Fibroblast of skin of abdomen (primary cell): ENCODE measurements at regions not wholly inside any gene's neighbourhood (a gene's known extent, or its start where the extent isn't known, plus 50 kb on each side); places are given as distances from the start of the nearest gene placed in this dataset.
"Not testable (repeated sequence)": the region's sequence is repeated elsewhere in the genome, so short reads cannot be mapped to it uniquely, and the experiment has no call there.

Experiments used
- DNase-seq: peaks from one replicate; pipeline ENCODE4 v3.0.0-alpha.2; 2013

DNA sequence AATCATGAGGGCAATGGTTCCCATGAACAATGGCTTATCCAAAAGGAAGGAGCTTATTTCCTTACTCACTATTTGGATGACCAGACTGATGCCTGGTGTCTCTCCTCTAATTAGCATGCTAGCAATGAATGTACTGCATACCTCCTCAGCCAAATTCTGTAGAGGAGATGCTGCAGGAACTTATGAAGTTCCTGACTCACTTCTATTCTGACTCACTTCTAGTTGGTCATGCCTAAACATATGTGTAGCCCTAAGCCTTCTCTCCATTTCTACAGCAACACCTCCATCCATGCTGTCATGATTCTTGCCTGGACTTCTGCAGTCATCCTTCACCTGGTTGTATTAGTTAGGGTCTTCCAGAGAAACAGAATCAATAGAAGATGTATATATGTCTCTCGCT, 59.9 kb upstream of the MRPS9 start:
- no peak for DNase-seq

DNA sequence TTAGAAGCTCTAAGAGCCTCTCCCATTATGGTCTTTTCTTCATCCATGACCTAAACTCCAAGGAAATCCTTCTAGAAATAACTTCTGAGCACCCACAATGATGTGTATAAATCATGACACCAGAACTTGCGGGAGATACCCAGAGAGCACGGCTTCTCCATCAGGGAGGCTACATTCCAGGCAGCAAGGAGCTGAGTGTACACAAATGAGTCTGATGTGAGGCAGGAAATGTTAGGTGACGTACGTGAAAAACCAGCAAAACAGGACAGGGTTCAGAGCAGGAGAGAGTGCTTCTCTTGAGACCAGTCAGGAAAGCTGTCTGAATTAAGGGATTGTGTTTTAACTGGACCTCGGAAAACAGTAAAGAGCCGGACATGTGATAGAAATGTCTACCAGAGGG, 58.1 kb upstream of the MRPS9 start:
- not testable (repeated sequence) for DNase-seq

DNA sequence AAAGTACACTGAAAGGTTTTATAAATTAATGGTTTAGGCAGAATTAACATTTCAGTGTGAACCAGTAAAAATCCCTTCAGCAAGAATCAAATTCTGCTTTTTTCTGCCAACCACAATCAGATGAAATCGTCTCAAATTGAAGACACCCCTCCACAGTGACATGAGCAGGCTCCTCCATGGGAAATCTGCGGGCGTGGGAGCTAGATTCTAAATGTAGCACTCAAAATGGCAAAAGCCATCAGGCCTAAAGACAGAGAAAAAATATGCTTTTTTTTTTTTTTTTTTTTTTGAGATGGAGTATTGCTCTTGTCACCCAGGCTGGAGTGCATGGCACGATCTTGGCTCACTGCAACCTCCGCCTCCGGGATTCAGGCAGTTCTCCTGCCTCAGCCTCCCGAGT, 55.8 kb upstream of the MRPS9 start:
- no peak for DNase-seq
